HepG2 (cell line): ENCODE measurements at regions not wholly inside any gene's neighbourhood (a gene's known extent, or its start where the extent isn't known, plus 50 kb on each side); places are given as distances from the start of the nearest gene placed in this dataset.

Experiments
- ATF7 ChIP-seq, 2 experiments: fragments of 450-650 bp in 1 of 2; sonication (generic) in 1 of 2; formaldehyde crosslinking in 1 of 2; IDR thresholded peaks; 2 replicates each; pipeline versions ENCODE4 v1.4.0 to v1.6.1; 2016 to 2020; ENCODE audit warnings: antibody characterized with exemption in 1 of 2, mild to moderate bottlenecking in 1 of 2, missing genetic modification reagents in 1 of 2
- CTCF ChIP-seq: sonication (generic); formaldehyde crosslinking; IDR thresholded peaks from 2 replicates; pipeline ENCODE4 v1.5.0; 2020; ENCODE audit warnings: mild to moderate bottlenecking, missing genetic modification reagents, moderate library complexity
- EZH2 ChIP-seq: conservative IDR thresholded peaks from 2 replicates; pipeline ENCODE4 v1.6.1; 2012; ENCODE audit warnings: mild to moderate bottlenecking, low read depth, low read length, moderate library complexity
- MXI1 ChIP-seq: IDR thresholded peaks from 3 replicates; pipeline ENCODE4 v1.6.1; 2012; ENCODE audit warnings: low read depth, low read length, inconsistent platforms, borderline replicate concordance
- RAD21 ChIP-seq: fragments of 450-650 bp; formaldehyde crosslinking; IDR thresholded peaks from 2 replicates; pipeline ENCODE4 v1.5.0; 2020; ENCODE audit warnings: mild to moderate bottlenecking
- ZBTB8A ChIP-seq: sonication (generic); formaldehyde crosslinking; IDR thresholded peaks from 2 replicates; pipeline ENCODE4 v1.4.0; 2020; ENCODE audit warnings: mild to moderate bottlenecking, low read depth, missing genetic modification reagents, borderline replicate concordance
- ZNF274 ChIP-seq: sonication (generic); formaldehyde crosslinking; IDR thresholded peaks from 2 replicates; pipeline ENCODE4 v1.5.1; 2020; ENCODE audit warnings: mild to moderate bottlenecking, missing genetic modification reagents

GRCh38 chr7:34298492-34299013 lies 359.5 kb upstream of the NPSR1 start:
- TF ChIP-seq MXI1 (no peak), RAD21 (no peak), EZH2 (no peak), ZNF274 (CRISPR knock-in tag) (no peak), ZBTB8A (CRISPR knock-in tag) (no peak), ATF7 (IDR thresholded peaks at IDR 0.05) (no peak), ATF7 (CRISPR knock-in tag; IDR thresholded peaks at IDR 0.05) (no peak), CTCF (CRISPR knock-in tag) (no peak)
